ENCODE measurements at regions not wholly inside any gene's neighbourhood (a gene's known extent, or its start where the extent isn't known, plus 50 kb on each side); places are given as distances from the start of the nearest gene placed in this dataset.

GRCh38 chr3:181943285-181943684, 231.6 kb downstream of the SOX2 start:
- in situ Hi-C loops (cut with HindIII; ENCODE audit: low pct_ligation_motif_present, low sequenced_read_pairs): no loop called here
- Histone ChIP-seq H3K36me3 (replicated peaks) (no peaks in the 10 kb centered on the region), H3K4me3 (ENCODE audit: low read depth, low read length) (no peak overlapping the region), H3K27ac (no peak overlapping the region), H3K27me3 (replicated peaks) (no peaks in the 10 kb centered on the region)
- no peak for DNase-seq
- TF ChIP-seq, protein P1, sequence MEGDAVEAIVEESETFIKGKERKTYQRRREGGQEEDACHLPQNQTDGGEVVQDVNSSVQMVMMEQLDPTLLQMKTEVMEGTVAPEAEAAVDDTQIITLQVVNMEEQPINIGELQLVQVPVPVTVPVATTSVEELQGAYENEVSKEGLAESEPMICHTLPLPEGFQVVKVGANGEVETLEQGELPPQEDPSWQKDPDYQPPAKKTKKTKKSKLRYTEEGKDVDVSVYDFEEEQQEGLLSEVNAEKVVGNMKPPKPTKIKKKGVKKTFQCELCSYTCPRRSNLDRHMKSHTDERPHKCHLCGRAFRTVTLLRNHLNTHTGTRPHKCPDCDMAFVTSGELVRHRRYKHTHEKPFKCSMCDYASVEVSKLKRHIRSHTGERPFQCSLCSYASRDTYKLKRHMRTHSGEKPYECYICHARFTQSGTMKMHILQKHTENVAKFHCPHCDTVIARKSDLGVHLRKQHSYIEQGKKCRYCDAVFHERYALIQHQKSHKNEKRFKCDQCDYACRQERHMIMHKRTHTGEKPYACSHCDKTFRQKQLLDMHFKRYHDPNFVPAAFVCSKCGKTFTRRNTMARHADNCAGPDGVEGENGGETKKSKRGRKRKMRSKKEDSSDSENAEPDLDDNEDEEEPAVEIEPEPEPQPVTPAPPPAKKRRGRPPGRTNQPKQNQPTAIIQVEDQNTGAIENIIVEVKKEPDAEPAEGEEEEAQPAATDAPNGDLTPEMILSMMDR (IDR thresholded peaks at IDR 0.05; ENCODE audit: low read depth, low read length, missing control alignments): no peak

DNA sequence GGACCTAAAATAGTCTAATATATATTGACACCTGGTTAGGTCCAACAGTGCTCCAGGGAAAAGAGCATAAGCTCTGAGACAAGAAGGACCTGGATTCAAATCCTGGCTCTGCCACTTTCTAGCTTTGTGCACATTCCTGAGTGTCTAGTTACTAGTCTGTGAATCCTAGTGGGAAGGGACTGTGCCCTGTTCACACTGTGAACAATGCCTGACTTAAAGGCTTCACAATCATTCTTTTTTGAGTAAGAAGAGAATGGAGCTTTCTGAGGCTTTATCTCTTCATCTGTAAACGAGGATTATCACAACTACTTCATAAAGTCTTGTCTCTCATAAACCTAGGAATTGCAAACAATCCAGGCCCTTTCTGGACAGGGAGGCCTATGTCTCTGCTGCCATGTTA, 235.9 kb downstream of the SOX2 start:
- Histone ChIP-seq H3K36me3 (replicated peaks) (no peaks in the 10 kb centered on the region), H3K27me3 (replicated peaks) (no peaks in the 10 kb centered on the region), H3K27ac (no peak overlapping the region), H3K4me3 (ENCODE audit: low read depth, low read length) (no peak overlapping the region)
- in situ Hi-C loops (cut with HindIII; ENCODE audit: low pct_ligation_motif_present, low sequenced_read_pairs): no loop called here
- TF ChIP-seq, protein P1 (IDR thresholded peaks at IDR 0.05; ENCODE audit: low read depth, low read length, missing control alignments): no peak
- DNase-seq: no peak

- in situ Hi-C loops (cut with HindIII; ENCODE audit: low pct_ligation_motif_present, low sequenced_read_pairs): no loop called here
These were observed 236.6 kb downstream of the SOX2 start for GRCh38 chr3:181948286-181948685.

DNA sequence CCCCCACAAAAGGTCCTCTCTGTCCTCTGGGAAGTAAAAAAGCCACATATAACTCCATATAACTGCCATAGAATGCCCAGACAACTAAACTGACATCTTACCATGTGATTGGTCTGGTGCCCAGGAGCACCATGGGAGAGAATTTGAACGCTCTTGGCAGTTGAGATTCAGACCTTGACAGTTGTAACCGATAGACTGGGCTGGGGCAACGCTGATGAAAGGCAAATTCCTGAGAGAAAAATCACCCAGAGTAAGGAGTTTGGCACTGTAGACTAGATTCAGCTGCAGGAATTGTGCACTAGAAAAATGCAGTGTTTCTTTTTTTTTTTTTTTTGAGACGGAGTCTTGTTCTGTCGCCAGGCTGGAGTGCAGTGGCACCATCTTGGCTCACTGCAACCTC, 240.5 kb downstream of the SOX2 start:
- TF ChIP-seq, protein P1 (IDR thresholded peaks at IDR 0.05; ENCODE audit: low read depth, low read length, missing control alignments): no peak
- no peak overlapping the region for H3K4me3 ChIP-seq (ENCODE audit: low read depth, low read length)
- in situ Hi-C loops (cut with HindIII; ENCODE audit: low pct_ligation_motif_present, low sequenced_read_pairs): no loop called here
- H3K27me3 ChIP-seq (replicated peaks): no peaks in the 10 kb centered on the region
- no peak overlapping the region for H3K27ac ChIP-seq
- no peak for DNase-seq
- H3K36me3 ChIP-seq (replicated peaks): no peaks in the 10 kb centered on the region

More at GRCh38 chr3:181948286-181948685, 236.6 kb downstream of the SOX2 start:
- TF ChIP-seq, protein P1 (IDR thresholded peaks at IDR 0.05; ENCODE audit: low read depth, low read length, missing control alignments): peak; percentile 34
- Histone ChIP-seq H3K27ac (no peak overlapping the region), H3K36me3 (replicated peaks) (no peaks in the 10 kb centered on the region), H3K27me3 (replicated peaks) (no peaks in the 10 kb centered on the region), H3K4me3 (ENCODE audit: low read depth, low read length) (no peak overlapping the region)
- DNase-seq: no peak

DNA sequence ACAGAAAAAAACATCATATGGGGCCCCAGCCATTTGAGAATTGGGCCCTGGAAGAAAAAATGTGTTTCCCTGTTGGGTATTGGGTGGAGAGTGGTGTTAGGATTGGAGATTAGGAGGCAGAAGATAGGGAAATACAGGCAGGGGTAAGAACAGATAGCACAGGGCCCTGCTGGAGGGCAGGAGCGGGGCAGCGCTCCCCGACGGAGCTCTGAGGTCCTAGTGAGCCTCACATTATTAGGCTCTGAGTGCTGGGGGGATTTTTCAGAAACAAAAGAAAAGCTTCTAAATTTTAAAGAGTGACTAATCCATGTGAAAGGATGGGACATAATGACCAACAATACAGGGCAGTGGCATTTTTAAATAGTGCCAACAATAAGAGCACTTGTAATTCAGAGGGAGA, 241.2 kb downstream of the SOX2 start:
- DNase-seq: no peak
- in situ Hi-C loops (cut with HindIII; ENCODE audit: low pct_ligation_motif_present, low sequenced_read_pairs): no loop called here
- H3K27me3 ChIP-seq (replicated peaks): no peaks in the 10 kb centered on the region
- H3K27ac ChIP-seq: no peak overlapping the region
- TF ChIP-seq, protein P1 (IDR thresholded peaks at IDR 0.05; ENCODE audit: low read depth, low read length, missing control alignments): no peak
- no peak overlapping the region for H3K4me3 ChIP-seq (ENCODE audit: low read depth, low read length)
- H3K36me3 ChIP-seq (replicated peaks): no peaks in the 10 kb centered on the region

DNA sequence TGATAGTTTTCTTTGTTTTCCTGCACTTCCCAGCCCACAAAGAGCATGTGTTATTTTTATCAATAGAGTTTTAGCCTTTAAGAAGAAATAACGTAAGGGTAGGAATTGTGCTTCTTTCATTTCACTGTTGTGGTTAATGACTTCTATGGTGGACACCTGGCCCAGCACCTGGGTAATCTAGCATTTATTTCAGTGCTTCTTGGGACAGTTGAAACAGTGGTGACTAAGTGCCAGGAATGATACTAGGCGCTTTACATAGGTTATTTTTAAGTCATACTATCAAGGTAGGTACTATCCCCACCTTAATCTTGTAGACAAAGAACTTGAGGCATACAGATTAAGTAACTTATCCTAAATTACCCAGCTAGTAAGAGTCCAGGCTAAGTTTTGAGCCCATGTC, 243.8 kb downstream of the SOX2 start:
- Histone ChIP-seq H3K36me3 (replicated peaks) (no peaks in the 10 kb centered on the region), H3K27me3 (replicated peaks) (no peaks in the 10 kb centered on the region), H3K27ac (no peak overlapping the region), H3K4me3 (ENCODE audit: low read depth, low read length) (no peak overlapping the region)
- TF ChIP-seq, protein P1 (IDR thresholded peaks at IDR 0.05; ENCODE audit: low read depth, low read length, missing control alignments): no peak
- no peak for DNase-seq
- in situ Hi-C loops (cut with HindIII; ENCODE audit: low pct_ligation_motif_present, low sequenced_read_pairs): no loop called here
